Bronchial epithelial cell (primary cell): ENCODE measurements at regions not wholly inside any gene's neighbourhood (a gene's known extent, or its start where the extent isn't known, plus 50 kb on each side); places are given as distances from the start of the nearest gene placed in this dataset.
A peak's percentile ranks its signal among the peaks of the same experiment; 100 is the strongest.

Experiments
- DNase-seq: peaks from one replicate; pipeline ENCODE4 v3.0.0-alpha.2; 2010; ENCODE audit warnings: low read depth
- FAIRE-seq: peaks from 2 replicates; lab custom pipeline; 2011; peaks lifted over from hg19 to GRCh38; lab: Jason Lieb, UNC
- H3K27me3 ChIP-seq: 2 replicates; pipeline ENCODE4 v1.5.1; 2011; ENCODE audit warnings: low read length; ENCODE audit not compliant: control insufficient read depth, insufficient read depth
- H3K36me3 ChIP-seq: 2 replicates; pipeline ENCODE4 v1.5.1; 2011; ENCODE audit warnings: low read length; ENCODE audit not compliant: control insufficient read depth, insufficient read depth
- H3K4me3 ChIP-seq: 2 replicates; pipeline ENCODE4 v1.5.1; 2011; ENCODE audit warnings: mild to moderate bottlenecking, low read depth, low read length, control low read depth
- TF ChIP-seq, protein P1 (sequence below): IDR thresholded peaks from 2 replicates; pipeline ENCODE4 v1.5.1; 2011; ENCODE audit warnings: mild to moderate bottlenecking, moderate library complexity, low read length, control low read depth, inconsistent platforms; ENCODE audit not compliant: insufficient read depth, severe bottlenecking

DNA sequence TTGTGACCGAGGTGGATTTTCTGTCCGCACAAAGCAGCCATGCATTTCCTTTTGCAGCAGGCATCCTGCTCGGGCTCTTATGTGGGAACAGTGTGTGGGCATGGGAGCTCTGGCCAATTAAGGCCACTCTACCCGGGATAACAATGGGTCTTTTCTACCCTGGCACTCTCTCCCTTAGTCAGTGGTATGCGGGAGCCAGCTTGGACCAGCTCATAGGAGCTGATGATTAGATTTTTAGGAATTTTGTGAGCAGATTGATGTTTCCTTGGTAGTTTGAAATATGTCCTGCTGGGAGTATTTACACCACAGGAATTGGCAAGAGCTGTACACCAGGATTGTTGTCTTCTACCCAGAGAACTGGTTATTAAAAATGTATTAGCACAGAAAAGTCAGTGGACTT lies 89.3 kb downstream of the SPP2 start:
- DNase-seq, result no peak
- no peaks in the 10 kb centered on the region for H3K27me3 ChIP-seq
- FAIRE-seq, result no peak
- no peaks in the 10 kb centered on the region for H3K36me3 ChIP-seq
- TF ChIP-seq, protein P1, sequence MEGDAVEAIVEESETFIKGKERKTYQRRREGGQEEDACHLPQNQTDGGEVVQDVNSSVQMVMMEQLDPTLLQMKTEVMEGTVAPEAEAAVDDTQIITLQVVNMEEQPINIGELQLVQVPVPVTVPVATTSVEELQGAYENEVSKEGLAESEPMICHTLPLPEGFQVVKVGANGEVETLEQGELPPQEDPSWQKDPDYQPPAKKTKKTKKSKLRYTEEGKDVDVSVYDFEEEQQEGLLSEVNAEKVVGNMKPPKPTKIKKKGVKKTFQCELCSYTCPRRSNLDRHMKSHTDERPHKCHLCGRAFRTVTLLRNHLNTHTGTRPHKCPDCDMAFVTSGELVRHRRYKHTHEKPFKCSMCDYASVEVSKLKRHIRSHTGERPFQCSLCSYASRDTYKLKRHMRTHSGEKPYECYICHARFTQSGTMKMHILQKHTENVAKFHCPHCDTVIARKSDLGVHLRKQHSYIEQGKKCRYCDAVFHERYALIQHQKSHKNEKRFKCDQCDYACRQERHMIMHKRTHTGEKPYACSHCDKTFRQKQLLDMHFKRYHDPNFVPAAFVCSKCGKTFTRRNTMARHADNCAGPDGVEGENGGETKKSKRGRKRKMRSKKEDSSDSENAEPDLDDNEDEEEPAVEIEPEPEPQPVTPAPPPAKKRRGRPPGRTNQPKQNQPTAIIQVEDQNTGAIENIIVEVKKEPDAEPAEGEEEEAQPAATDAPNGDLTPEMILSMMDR, result no peak
- no peak overlapping the region for H3K4me3 ChIP-seq

DNA sequence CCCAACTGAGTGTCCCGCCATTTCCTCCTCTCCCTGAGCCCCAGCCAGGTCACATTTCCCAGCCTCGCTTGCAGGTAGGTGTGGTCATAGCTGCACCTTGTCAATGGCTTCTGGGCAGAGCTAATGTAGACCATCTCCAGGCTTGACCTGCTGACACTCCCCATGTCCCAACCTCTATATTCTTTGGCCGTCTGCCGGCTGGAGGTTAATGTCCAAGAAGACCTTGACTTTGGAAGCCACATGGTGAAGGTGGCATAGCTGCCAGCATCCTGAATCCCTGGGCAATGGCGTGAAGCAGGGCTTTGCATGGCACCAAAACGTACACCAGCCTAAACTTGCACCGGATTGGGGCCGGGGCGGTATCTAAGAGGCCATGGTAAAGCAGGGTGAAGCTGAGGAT lies 88.3 kb downstream of the SPP2 start:
- FAIRE-seq, result no peak
- TF ChIP-seq, protein P1, result no peak
- Histone ChIP-seq H3K27me3 (no peaks in the 10 kb centered on the region), H3K36me3 (no peaks in the 10 kb centered on the region), H3K4me3 (no peak overlapping the region)
- no peak for DNase-seq

GRCh38 chr2:234137400-234138014 lies 87.0 kb downstream of the SPP2 start:
- TF ChIP-seq, protein P1, result no peak
- Histone ChIP-seq H3K36me3 (no peaks in the 10 kb centered on the region), H3K27me3 (no peaks in the 10 kb centered on the region), H3K4me3 (no peak overlapping the region)
- FAIRE-seq, result peak; percentile 47
- peak; percentile 95 for DNase-seq

- FAIRE-seq, result peak; percentile 75
- TF ChIP-seq, protein P1, result peak; percentile 17
- peak; percentile 39 for DNase-seq
These were observed 86.0 kb downstream of the SPP2 start for GRCh38 chr2:234136461-234136860.

DNA sequence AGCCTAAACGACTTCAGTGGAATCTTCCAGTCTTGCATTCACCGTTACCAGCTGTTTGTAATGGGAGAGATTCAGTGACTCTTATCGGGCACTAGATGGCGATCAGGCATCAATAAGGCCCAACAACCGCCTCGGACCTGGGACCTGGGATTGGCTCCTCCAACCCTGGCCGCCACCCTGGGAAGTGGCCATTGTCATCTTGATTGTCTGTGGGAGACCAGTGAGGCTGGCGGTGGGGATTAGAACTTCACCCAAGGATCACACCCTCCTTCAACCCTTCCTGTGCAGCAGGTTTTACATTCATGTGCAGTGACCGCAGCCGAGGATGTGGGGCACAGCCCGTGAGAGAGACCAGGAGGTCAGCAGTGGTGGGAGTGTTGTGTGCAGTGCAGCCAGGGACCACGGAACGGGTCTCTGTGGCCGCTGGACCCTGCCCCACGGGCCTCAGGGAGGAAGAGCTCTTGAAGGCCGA lies 85.3 kb downstream of the SPP2 start:
- Histone ChIP-seq H3K4me3 (no peak overlapping the region), H3K36me3 (no peaks in the 10 kb centered on the region), H3K27me3 (no peaks in the 10 kb centered on the region)
- DNase-seq (peak; percentile 62), FAIRE-seq (peak; percentile 95)
- TF ChIP-seq, protein P1, result peak; percentile 84

More at GRCh38 chr2:234136461-234136860, 86.0 kb downstream of the SPP2 start:
- Histone ChIP-seq H3K27me3 (no peaks in the 10 kb centered on the region), H3K36me3 (no peaks in the 10 kb centered on the region), H3K4me3 (no peak overlapping the region)

DNA sequence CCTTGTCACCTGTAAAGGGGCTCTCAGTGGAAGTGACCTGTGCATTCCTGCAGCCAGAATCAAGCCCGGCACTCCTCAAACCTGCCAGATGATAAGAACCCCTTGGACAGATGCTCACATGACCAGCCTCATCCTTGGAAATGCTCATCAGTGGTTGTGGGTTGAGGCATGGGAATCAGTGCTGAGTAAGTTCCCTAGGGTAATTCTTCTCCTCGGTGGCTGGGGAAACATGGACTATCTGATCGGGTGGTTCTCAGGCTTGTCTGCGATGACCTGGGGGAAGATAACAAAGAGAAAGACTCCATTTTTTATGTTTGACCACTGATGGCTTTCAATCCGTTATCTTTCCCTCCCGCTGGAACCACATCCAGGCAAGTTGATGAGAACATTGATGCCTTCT lies 84.0 kb downstream of the SPP2 start:
- Histone ChIP-seq H3K4me3 (no peak overlapping the region), H3K36me3 (no peaks in the 10 kb centered on the region), H3K27me3 (no peaks in the 10 kb centered on the region)
- TF ChIP-seq, protein P1, result no peak
- DNase-seq (no peak), FAIRE-seq (peak; percentile 47)
